DOHH2 (cell line): ENCODE measurements at regions not wholly inside any gene's neighbourhood (a gene's known extent, or its start where the extent isn't known, plus 50 kb on each side); places are given as distances from the start of the nearest gene placed in this dataset.

ENCODE experiments used
- CTCF ChIP-seq: fragments of 200-600 bp; sonication (generic); IDR thresholded peaks from one replicate; pipeline ENCODE4 v1.5.1; 2014; ENCODE audit warnings: antibody characterized with exemption, mild to moderate bottlenecking, low read depth, low read length; ENCODE audit not compliant: poor library complexity, severe bottlenecking
- EZH2phosphoT487 ChIP-seq: fragments of 200-600 bp; sonication (generic); IDR thresholded peaks from 2 replicates; pipeline ENCODE4 v1.6.1; 2017; ENCODE audit warnings: borderline replicate concordance, mild to moderate bottlenecking, antibody characterized with exemption, low read length, moderate library complexity, mixed read lengths

- TF ChIP-seq CTCF (no peak), EZH2phosphoT487 (no peak)
These were observed 261.6 kb downstream of the SLITRK1 start for GRCh38 chr13:83620530-83621220.
